HG03442 (cell line): ENCODE measurements at regions not wholly inside any gene's neighbourhood (a gene's known extent, or its start where the extent isn't known, plus 50 kb on each side); places are given as distances from the start of the nearest gene placed in this dataset.

Experiments
- ATAC-seq: cut with Tn5 transposase; IDR thresholded peaks from one replicate; pipeline ENCODE4 v1.9.1; 2021; ENCODE audit warnings: mild to moderate bottlenecking, moderate library complexity; ENCODE audit not compliant: unreplicated experiment

GRCh38 chr2:2567776-2568175 lies 236.7 kb upstream of the MYT1L start:
- ATAC-seq: no peak

GRCh38 chr2:2566396-2567323 lies 235.6 kb upstream of the MYT1L start:
- ATAC-seq: no peak

GRCh38 chr2:2565671-2566070 lies 234.6 kb upstream of the MYT1L start:
- no peak for ATAC-seq

GRCh38 chr2:2564300-2565078 lies 233.4 kb upstream of the MYT1L start:
- no peak for ATAC-seq

GRCh38 chr2:2563309-2563860 lies 232.3 kb upstream of the MYT1L start:
- ATAC-seq: no peak

- no peak for ATAC-seq
These were observed 231.8 kb upstream of the MYT1L start for GRCh38 chr2:2562867-2563266.

GRCh38 chr2:2561346-2562095 lies 230.4 kb upstream of the MYT1L start:
- no peak for ATAC-seq

- no peak for ATAC-seq
These were observed 229.4 kb upstream of the MYT1L start for GRCh38 chr2:2560374-2561015.

GRCh38 chr2:2558476-2558875 lies 227.4 kb upstream of the MYT1L start:
- ATAC-seq: no peak

GRCh38 chr2:2557475-2557874 lies 226.4 kb upstream of the MYT1L start:
- ATAC-seq: no peak

GRCh38 chr2:2550856-2551255 lies 219.8 kb upstream of the MYT1L start:
- ATAC-seq: no peak

- no peak for ATAC-seq
These were observed 216.8 kb upstream of the MYT1L start for GRCh38 chr2:2547911-2548310.

- ATAC-seq: no peak
These were observed 216.4 kb upstream of the MYT1L start for GRCh38 chr2:2547451-2547850.

- no peak for ATAC-seq
These were observed 215.0 kb upstream of the MYT1L start for GRCh38 chr2:2546046-2546445.

GRCh38 chr2:2542966-2543611 lies 212.0 kb upstream of the MYT1L start:
- ATAC-seq: no peak

GRCh38 chr2:2542316-2542715 lies 211.2 kb upstream of the MYT1L start:
- ATAC-seq: no peak

GRCh38 chr2:2540406-2540805 lies 209.3 kb upstream of the MYT1L start:
- ATAC-seq: no peak

GRCh38 chr2:2536416-2537056 lies 205.5 kb upstream of the MYT1L start:
- no peak for ATAC-seq

GRCh38 chr2:2530334-2530733 lies 199.3 kb upstream of the MYT1L start:
- no peak for ATAC-seq

- ATAC-seq: no peak
These were observed 197.8 kb upstream of the MYT1L start for GRCh38 chr2:2528846-2529245.
